DND-41 (cell line): ENCODE measurements at regions not wholly inside any gene's neighbourhood (a gene's known extent, or its start where the extent isn't known, plus 50 kb on each side); places are given as distances from the start of the nearest gene placed in this dataset.

Source experiments
- ATAC-seq: fragments of 200-7000 bp; cut with Tn5 transposase; 3 replicates; pipeline ENCODE4 v1.9.1; 2021; ENCODE audit warnings: low read depth; ENCODE audit not compliant: insufficient read depth
- DNase-seq: peaks from one replicate; pipeline ENCODE4 v3.0.0-alpha.2; 2020
- H2AFZ ChIP-seq: 2 replicates; pipeline ENCODE4 v1.6.0; 2012; ENCODE audit warnings: low read depth, low read length
- H3K27ac ChIP-seq: 2 replicates; pipeline ENCODE4 v1.5.1; 2012; ENCODE audit warnings: low read length, inconsistent platforms
- H3K27me3 ChIP-seq: fragments of 200-600 bp; sonication (generic); 2 replicates; pipeline ENCODE4 v1.6.0; 2012; ENCODE audit warnings: low read length, mild to moderate bottlenecking, inconsistent platforms; ENCODE audit not compliant: insufficient read depth, poor library complexity
- H3K36me3 ChIP-seq: 2 replicates; pipeline ENCODE4 v1.5.1; 2012; ENCODE audit warnings: low read length, inconsistent platforms; ENCODE audit not compliant: insufficient read depth
- H3K4me1 ChIP-seq: 2 replicates; pipeline ENCODE4 v1.5.1; 2012; ENCODE audit warnings: mild to moderate bottlenecking, low read length; ENCODE audit not compliant: insufficient read depth
- H3K4me2 ChIP-seq: 2 replicates; pipeline ENCODE4 v1.6.0; 2012; ENCODE audit warnings: mild to moderate bottlenecking, moderate library complexity, low read length, inconsistent platforms; ENCODE audit not compliant: insufficient read depth
- H3K4me3 ChIP-seq, 2 experiments: fragments of 200-600 bp in 1 of 2; shearing (Covaris generic) in 1 of 2; 2 replicates each; pipeline ENCODE4 v1.5.1; 2012 to 2016; ENCODE audit warnings: inconsistent platforms in 2 of 2, low read length in 2 of 2, mild to moderate bottlenecking in 2 of 2, low read depth in 1 of 2, moderate library complexity in 1 of 2
- H3K79me2 ChIP-seq: 2 replicates; pipeline ENCODE4 v1.6.0; 2012; ENCODE audit warnings: low read length, inconsistent platforms; ENCODE audit not compliant: insufficient read depth
- H3K9ac ChIP-seq: 2 replicates; pipeline ENCODE4 v1.6.0; 2012; ENCODE audit warnings: low read depth, mild to moderate bottlenecking, inconsistent platforms, low read length, moderate library complexity
- H3K9me3 ChIP-seq: 2 replicates; pipeline ENCODE4 v1.5.1; 2012; ENCODE audit warnings: low read length, moderate library complexity, mild to moderate bottlenecking, inconsistent platforms; ENCODE audit not compliant: insufficient read depth, severe bottlenecking
- H4K20me1 ChIP-seq: 2 replicates; pipeline ENCODE4 v1.6.0; 2012; ENCODE audit warnings: low read length; ENCODE audit not compliant: insufficient read depth
- EZH2 ChIP-seq: IDR thresholded peaks from 3 replicates; pipeline ENCODE4 v1.6.1; 2012; ENCODE audit warnings: borderline replicate concordance, low read depth, mild to moderate bottlenecking, moderate library complexity, low read length, inconsistent platforms; ENCODE audit not compliant: severe bottlenecking
- TF ChIP-seq, protein P1 (sequence below): IDR thresholded peaks from 2 replicates; pipeline ENCODE4 v1.5.1; 2012; ENCODE audit warnings: borderline replicate concordance, low read length, moderate library complexity, mild to moderate bottlenecking; ENCODE audit not compliant: poor library complexity, severe bottlenecking; ENCODE audit errors: extremely low read depth

DNA sequence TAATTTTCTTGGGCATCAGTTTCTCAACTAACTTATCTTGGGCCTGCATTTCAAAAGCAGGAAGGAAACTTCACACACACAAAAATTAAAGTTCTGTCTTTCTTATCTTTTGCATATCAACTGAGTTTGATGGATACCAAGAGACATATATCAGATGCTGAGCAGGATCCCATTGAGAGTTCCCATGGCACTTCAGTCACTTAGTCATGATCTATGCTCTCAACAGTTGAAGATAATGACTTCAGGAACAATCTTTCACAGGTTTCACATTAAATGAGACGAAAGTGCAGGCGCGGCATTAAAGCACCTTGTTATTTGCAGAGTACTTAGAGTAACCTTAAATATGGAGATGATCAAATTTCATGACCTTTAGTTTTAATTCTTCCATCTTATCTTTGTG, 2139.8 kb upstream of the CELF4 start:
- Histone ChIP-seq H3K79me2 (no peaks in the 10 kb centered on the region), H3K9ac (no peak overlapping the region), H3K4me3 (no peak overlapping the region), H3K27me3 (no peaks in the 10 kb centered on the region), H2AFZ (no peak overlapping the region), H3K4me2 (no peak overlapping the region), H3K9me3 (no peaks in the 10 kb centered on the region), H3K4me1 (no peaks in the 10 kb centered on the region), H3K36me3 (no peaks in the 10 kb centered on the region), H3K27ac (no peak overlapping the region), H4K20me1 (no peaks in the 10 kb centered on the region)
- no peak for ATAC-seq
- no peak for DNase-seq
- TF ChIP-seq, protein P1, sequence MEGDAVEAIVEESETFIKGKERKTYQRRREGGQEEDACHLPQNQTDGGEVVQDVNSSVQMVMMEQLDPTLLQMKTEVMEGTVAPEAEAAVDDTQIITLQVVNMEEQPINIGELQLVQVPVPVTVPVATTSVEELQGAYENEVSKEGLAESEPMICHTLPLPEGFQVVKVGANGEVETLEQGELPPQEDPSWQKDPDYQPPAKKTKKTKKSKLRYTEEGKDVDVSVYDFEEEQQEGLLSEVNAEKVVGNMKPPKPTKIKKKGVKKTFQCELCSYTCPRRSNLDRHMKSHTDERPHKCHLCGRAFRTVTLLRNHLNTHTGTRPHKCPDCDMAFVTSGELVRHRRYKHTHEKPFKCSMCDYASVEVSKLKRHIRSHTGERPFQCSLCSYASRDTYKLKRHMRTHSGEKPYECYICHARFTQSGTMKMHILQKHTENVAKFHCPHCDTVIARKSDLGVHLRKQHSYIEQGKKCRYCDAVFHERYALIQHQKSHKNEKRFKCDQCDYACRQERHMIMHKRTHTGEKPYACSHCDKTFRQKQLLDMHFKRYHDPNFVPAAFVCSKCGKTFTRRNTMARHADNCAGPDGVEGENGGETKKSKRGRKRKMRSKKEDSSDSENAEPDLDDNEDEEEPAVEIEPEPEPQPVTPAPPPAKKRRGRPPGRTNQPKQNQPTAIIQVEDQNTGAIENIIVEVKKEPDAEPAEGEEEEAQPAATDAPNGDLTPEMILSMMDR: no peak
- no peak for TF ChIP-seq EZH2

DNA sequence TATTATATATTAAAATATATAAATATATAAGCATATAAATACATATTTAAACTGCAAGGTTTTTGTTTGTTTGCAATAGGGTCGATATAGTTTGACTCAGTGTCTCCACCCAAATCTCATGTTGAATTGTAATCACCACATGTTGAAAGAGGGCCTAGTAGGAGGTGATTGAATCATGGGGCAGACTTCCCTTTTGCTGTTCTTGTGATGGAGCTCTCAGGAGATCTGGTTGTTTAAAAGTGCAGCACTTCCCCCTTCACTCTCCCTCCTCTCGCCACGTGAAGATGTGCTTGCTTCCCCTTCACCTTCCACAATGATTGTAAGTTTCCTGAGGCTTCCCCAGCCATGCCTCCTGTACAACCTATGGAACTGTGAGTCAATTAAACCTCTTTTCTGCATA, 2137.3 kb upstream of the CELF4 start:
- Histone ChIP-seq H3K9me3 (no peaks in the 10 kb centered on the region), H3K4me1 (no peaks in the 10 kb centered on the region), H3K27ac (no peak overlapping the region), H3K27me3 (no peaks in the 10 kb centered on the region), H3K36me3 (no peaks in the 10 kb centered on the region), H4K20me1 (no peaks in the 10 kb centered on the region), H2AFZ (no peak overlapping the region), H3K9ac (no peak overlapping the region), H3K4me2 (no peak overlapping the region), H3K4me3 (no peak overlapping the region), H3K79me2 (no peaks in the 10 kb centered on the region)
- no peak for DNase-seq
- ATAC-seq: no peak
- TF ChIP-seq EZH2: no peak
- TF ChIP-seq, protein P1: no peak

DNA sequence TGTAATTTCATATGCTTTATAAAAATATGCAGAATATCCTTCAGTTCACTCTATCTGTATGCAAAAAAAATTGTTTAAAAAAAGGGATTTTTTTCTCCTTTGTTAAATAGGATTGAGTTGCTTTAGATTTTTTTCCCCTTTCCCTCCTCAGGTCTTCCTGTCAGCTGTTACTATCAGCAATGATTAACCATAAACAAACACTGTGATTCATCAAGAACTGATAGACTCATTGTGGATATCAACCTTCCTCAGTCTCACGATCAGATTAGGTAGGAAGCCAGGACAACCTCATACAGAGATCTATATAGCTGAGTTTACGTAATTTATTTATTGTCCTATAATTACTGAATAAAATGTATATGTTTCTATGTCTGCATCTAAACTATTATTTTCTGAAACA, 2136.2 kb upstream of the CELF4 start:
- H3K4me2 ChIP-seq: no peak overlapping the region
- H3K36me3 ChIP-seq: no peaks in the 10 kb centered on the region
- H3K4me1 ChIP-seq: no peaks in the 10 kb centered on the region
- H4K20me1 ChIP-seq: no peaks in the 10 kb centered on the region
- H3K27ac ChIP-seq: no peak overlapping the region
- H3K79me2 ChIP-seq: no peaks in the 10 kb centered on the region
- ATAC-seq (no peak), DNase-seq (no peak)
- no peak overlapping the region for H2AFZ ChIP-seq
- no peaks in the 10 kb centered on the region for H3K27me3 ChIP-seq
- H3K9ac ChIP-seq: no peak overlapping the region
- TF ChIP-seq, protein P1: no peak
- TF ChIP-seq EZH2: no peak
- no peak overlapping the region for H3K4me3 ChIP-seq
- H3K9me3 ChIP-seq: no peaks in the 10 kb centered on the region
